ENCODE measurements at regions not wholly inside any gene's neighbourhood (a gene's known extent, or its start where the extent isn't known, plus 50 kb on each side); places are given as distances from the start of the nearest gene placed in this dataset.

DNA sequence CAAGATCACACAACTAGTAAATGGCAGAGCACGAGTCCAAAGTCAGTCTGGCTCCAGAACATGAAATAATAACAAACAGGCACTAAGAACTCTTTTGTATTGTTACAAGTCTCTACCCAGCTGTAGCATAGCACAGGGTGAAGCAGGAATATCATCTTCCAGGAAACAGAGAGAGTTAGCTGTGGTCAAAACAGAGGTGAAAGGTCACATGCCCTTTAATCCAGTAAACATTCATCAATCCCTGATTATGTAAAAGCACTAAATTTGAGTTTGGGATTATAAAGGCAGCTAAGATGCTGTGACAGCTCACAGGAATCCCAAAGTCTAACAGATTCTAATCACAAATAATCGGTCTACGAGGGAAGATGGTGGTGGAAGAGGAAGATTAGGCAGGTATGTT is 133.0 kb upstream of the ASTN2 start:
- no peak for DNase-seq (ENCODE audit: low read depth)

DNA sequence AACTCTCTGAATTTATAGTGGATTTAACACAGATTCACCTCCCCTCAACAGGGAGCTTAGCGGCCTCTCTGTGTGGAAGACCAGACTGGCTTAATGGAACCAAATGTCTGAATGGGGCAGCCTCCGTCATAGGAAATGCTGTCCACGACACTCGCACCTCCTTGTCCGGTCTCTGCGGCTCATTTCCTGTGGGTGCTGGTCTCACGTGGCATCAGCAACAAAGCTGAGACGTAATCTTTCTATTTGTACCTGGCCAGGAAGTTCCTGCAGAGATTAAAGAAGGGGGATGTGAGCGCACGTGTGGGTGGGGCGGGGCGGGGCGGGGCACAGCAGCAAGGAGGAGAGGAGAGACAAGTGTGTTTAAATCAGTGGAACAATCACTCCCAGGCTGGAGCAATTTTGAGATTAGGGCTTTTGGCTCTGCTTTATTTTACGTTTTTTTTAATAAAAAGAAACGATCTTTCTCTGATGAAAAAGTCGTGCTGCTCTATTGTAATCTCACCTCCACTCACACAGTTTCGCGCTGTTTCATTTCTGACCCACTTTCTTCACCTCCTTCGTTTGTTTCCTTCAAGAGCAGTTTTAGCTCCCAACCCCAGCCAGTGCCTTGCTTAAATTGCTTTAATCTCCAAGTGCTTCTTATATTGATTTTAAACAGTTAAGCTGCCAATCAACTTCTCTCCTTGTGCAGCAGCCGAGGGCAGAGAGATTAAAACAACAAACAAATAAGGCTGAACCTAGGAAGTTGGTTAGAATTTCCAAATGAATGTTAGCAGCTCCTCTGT is 132.2 kb upstream of the ASTN2 start:
- DNase-seq (ENCODE audit: low read depth) = no peak

DNA sequence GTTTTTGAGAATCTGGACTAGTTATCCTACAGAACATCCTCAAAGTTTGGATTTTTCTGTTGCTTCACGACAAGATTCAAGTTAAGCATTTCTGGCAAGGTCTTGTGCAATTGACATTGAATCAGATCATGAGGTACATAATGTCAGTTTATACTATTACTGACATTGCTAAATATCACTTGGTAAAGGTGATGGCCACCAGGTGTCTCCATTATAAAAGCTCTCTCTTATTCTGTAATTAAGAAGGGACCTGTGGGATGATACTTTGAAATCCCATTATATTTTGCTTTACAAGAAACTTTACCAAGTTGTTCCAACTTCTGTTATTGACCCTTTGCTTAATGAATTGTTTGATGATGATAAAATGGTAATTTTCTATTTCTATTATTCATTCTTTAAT is 131.0 kb upstream of the ASTN2 start:
- no peak for DNase-seq (ENCODE audit: low read depth)

DNA sequence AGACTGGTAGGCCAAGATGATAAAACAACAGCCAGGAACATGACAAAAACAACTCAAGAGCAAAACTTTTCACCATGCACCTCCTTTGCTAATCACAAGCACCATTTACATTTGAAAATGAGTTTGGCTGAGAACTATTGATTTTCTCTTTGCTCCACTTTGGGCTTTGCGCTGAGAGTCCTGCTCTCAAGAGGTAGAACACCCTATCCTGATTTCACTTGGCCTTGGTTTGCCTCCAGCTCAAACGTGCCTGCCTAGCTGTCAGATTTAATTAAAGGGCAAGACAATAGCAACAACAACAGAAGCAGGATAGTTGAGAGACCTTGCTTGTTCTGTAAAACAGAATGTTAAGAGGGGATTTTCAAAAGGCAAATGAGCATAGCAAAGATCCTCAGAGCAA is 128.2 kb upstream of the ASTN2 start:
- no peak for DNase-seq (ENCODE audit: low read depth)

- DNase-seq (ENCODE audit: low read depth) = no peak
Measured at GRCh38 chr9:117542021-117542420, 127.2 kb upstream of the ASTN2 start.

DNA sequence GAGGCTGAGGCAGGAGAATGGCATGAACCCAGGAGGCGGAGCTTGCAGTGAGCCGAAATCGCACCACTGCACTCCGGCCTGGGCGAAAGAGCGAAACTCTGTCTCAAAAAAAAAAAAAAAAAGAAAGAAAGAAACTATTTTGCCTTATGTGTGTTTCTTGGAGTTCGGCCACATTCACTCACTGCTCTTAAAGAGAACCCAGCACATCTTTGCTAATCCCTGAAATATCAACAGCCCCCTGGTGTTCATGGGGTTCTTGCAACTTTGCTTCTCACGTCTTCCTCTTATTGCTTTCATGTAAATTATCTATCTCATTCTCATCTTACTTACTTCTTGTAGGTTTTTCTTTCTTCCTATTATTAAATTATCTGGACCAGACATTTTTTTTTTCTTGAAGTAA is 126.3 kb upstream of the ASTN2 start:
- DNase-seq (ENCODE audit: low read depth) = no peak

GRCh38 chr9:117535973-117536372 is 121.1 kb upstream of the ASTN2 start:
- DNase-seq (ENCODE audit: low read depth) = no peak

GRCh38 chr9:117535434-117535833 is 120.6 kb upstream of the ASTN2 start:
- DNase-seq (ENCODE audit: low read depth) = no peak

- no peak for DNase-seq (ENCODE audit: low read depth)
Measured at GRCh38 chr9:117528225-117528624, 113.4 kb upstream of the ASTN2 start.

GRCh38 chr9:117526674-117527073 is 111.8 kb upstream of the ASTN2 start:
- no peak for DNase-seq (ENCODE audit: low read depth)

GRCh38 chr9:117523531-117524153 is 108.8 kb upstream of the ASTN2 start:
- DNase-seq (ENCODE audit: low read depth) = no peak

DNA sequence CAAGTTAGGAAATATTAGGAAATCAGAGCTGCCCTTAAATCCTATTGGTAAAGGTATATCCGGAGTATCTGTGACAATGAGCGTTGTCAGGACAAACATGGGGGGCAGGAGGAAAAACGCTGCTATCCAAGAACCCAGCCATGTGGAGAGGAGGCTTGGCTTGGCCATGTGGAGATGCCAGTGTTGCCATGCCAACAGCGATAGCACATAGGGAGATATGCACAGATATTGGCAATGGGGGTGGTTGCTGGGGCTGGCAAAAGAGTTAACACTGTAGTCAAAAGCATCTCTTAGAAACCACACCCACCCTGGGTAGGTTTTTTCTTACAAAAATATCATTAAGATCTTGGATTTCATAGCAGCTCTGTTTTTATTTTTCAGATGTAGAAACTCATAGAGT is 106.4 kb upstream of the ASTN2 start:
- DNase-seq (ENCODE audit: low read depth) = no peak

DNA sequence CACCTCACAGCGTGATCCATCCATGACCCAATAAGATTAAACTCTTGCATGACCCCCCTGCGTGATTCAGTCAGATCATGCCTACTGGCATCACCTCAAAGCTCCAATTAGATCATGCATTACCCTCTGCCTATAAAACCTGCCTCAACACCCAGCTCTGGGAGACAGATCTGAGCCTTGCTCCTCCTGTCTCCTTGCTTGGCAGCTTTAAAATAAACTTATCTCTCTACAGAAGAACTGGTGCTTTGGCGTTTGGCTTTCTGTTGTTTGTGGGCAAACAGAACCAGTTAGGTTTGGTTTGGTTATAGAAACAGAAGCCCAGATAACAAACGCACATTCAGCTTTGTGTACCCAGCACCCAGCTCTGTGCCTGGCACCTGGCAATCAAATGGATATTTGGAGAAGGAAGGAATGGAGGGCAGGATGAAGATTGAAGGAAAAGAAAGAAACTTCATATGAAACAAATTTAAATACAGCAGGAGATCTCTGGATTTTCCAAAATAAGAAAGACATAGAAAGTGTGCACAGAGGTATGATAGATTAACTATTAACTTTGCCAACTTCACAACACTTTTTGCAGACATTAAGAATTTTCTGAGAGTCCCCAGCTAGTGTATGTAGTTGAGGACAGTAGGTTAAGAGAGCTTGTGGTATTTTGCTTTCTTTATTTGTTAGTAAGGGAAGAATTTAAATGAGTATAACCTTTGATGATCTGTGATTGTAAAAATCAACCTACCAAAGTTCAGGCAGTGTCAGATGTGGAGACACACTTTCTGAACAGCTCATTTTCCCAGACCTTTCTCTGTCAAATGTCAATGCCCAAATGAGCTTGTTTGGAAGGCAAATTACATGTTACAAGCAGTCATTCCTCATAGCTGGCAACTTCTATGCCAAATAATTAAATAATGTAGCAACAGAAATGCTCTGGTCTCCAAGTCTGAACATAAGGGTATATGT is 102.1 kb upstream of the ASTN2 start:
- DNase-seq (ENCODE audit: low read depth) = no peak

DNA sequence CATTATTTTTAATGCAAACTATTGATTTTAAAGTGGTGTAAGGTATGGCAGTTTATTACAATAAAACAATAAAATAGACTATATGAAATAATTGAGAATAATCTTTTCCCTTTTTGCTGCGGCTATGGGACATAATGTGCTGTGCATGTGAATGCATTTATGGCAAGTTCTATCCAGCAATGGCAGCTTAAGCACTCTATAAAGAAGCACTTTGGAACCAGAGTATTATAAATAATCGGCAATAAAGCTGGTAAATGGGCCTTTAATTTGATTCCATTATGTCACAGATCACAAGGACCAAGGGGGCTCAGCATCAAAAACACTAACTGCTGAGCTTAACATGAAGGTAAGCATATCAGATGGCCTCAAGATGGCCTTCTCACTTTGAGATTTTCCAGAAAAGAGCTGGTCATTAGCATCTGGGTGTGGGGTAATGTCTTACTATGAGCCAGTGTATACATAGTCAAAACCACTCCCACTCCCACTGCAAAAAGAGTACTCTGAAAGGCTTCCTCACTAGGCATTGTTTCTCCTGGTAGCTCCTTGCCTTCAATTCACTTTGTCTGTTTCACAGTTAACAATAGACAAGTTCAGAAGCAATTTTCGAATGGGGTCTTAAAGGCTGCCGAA is 97.1 kb upstream of the ASTN2 start:
- DNase-seq (ENCODE audit: low read depth) = no peak

DNA sequence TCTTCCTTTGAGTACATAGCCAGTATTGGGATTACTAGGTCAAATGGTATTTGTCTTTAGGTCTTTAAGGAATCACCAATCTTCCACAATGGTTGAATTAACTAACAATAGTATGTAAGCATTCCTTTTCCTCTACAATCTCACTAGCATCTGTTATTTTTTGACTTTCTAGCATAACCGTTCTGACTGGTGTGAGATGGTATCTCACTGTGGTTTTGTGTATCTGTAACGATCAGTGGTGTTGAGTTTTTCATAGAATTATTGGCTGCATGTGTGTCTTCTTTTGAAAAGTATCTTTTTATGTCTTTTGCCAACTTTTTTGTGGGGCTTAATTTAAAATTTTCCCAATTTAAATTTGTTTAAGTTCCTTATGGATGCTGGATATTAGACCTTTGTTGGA is 81.5 kb upstream of the ASTN2 start:
- DNase-seq (ENCODE audit: low read depth) = no peak

DNA sequence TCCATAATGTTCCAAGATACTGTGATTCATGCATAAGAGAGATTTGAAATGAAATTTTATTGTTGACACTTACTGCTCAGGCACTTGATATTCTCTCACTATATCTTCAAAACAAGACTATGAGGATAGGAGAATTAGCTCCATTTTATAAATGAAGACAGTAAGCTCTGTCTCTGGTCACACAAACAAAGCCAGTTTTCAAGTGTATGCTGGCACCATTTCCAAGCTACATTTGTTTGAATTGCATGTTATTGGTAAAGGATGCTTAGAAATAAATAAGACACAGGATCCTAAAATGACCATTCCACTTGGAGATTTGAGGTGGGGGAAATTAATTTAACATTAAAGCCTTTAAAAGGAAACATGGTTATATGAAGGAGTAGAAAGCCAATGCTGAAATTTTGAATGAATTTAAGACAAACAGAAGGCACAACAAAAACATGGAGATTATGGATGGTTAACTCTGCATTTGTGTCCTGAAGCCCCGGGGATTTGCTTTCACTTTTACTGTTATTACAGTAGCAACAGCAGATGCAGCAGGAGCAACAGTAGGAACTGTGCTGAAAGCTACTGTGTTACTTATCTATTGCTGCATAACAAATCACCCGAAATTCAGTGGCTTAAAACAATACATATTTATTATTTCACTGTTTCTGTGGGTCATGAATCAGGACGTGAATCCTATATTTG is 79.7 kb upstream of the ASTN2 start:
- no peak for DNase-seq (ENCODE audit: low read depth)

- DNase-seq (ENCODE audit: low read depth) = no peak
Measured at GRCh38 chr9:117492476-117492875, 77.6 kb upstream of the ASTN2 start.

GRCh38 chr9:117491491-117491890 is 76.6 kb upstream of the ASTN2 start:
- DNase-seq (ENCODE audit: low read depth) = no peak

- DNase-seq (ENCODE audit: low read depth) = no peak
Measured at GRCh38 chr9:117490199-117490598, 75.3 kb upstream of the ASTN2 start.

GRCh38 chr9:117488659-117489058 is 73.8 kb upstream of the ASTN2 start:
- DNase-seq (ENCODE audit: low read depth) = no peak

DNA sequence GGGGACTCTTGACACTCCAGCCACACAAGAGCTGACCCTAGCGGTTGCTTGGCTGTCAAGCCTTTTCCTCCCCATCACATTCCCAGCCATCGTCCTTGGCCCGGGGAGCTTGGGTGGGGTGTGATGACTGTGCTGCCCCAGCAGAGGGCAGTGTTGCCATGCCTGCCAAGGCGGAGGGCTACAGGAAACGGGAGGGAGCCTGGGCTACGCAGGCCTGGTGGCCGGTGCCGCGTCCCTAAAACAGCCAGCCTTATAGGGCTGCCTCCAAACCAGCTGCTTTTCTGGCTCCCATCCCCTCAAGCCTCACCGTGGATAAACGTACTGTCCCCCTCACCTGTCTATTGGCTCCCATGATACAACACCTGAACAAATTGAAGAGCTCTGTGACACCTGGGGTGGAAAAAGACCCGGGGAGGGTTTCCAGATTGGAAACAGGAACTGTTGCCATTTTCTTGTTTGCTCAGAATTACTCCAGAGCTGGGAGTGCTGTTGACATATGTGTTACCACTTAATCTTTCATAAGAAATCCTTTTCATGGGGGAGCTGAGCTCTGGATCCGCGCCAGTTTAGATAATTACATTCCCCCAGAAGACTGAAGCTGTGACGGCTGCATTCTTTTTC is 72.8 kb upstream of the ASTN2 start:
- no peak for DNase-seq (ENCODE audit: low read depth)
